EH (cell line): ENCODE measurements at regions not wholly inside any gene's neighbourhood (a gene's known extent, or its start where the extent isn't known, plus 50 kb on each side); places are given as distances from the start of the nearest gene placed in this dataset.

ENCODE experiments used
- DNase-seq: peaks from one replicate; pipeline ENCODE4 v3.0.0-alpha.2; 2015; ENCODE audit warnings: low read depth

- DNase-seq, result no peak
Observed at GRCh38 chr1:60350531-60350930, 277.0 kb upstream of the C1orf87 start.

- DNase-seq, result no peak
Observed at GRCh38 chr1:60348884-60349283, 275.3 kb upstream of the C1orf87 start.

GRCh38 chr1:60345621-60346020 is 272.1 kb upstream of the C1orf87 start:
- DNase-seq, result peak; percentile 2

GRCh38 chr1:60345049-60345448 is 271.5 kb upstream of the C1orf87 start:
- DNase-seq, result no peak

GRCh38 chr1:60343736-60344135 is 270.2 kb upstream of the C1orf87 start:
- DNase-seq, result no peak

GRCh38 chr1:60342569-60342968 is 269.0 kb upstream of the C1orf87 start:
- DNase-seq, result no peak

GRCh38 chr1:60341274-60341673 is 267.7 kb upstream of the C1orf87 start:
- DNase-seq, result no peak

DNA sequence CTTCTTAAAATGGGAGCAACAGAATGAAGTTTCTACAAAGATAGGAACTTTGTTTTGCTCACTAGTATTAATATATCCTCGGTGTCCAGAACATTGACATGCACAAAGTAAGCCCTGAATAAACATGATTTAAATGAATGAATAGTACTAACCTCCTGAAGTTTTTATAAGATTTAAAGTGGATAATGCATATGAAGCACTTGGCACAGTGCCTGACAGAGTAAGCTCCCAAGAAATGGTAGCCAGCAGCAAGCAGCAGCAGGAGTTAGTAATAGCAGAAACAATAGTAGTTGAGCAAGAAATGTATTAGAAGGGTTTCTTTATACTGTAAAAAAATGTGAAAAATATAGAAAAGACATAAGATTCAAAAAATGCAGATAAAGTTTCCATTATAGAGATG is 258.1 kb upstream of the C1orf87 start:
- DNase-seq, result no peak

GRCh38 chr1:60329651-60330050 is 256.1 kb upstream of the C1orf87 start:
- no peak for DNase-seq

DNA sequence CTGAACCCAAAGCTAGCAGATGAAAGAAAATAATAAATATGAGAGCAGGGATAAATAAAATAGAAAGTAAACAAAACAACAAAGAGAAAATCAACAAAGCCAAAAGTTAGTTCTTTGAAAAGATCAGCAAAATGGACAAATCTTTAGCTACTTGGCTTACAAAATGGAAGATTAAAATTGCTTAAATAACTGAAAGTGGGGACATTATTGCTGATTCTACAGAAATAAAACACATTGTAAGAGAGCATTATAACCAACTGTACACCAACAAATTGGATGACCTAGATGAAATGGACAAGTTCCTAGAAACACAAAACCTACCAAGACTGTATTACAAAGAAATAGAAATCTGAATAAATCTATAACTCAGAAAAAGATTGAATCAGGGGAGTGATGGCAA is 238.3 kb upstream of the C1orf87 start:
- DNase-seq, result no peak

GRCh38 chr1:60299581-60299980 is 226.0 kb upstream of the C1orf87 start:
- DNase-seq, result no peak

GRCh38 chr1:60298290-60298689 is 224.7 kb upstream of the C1orf87 start:
- DNase-seq, result no peak

GRCh38 chr1:60296794-60297193 is 223.2 kb upstream of the C1orf87 start:
- DNase-seq, result no peak

GRCh38 chr1:60292140-60292539 is 218.6 kb upstream of the C1orf87 start:
- no peak for DNase-seq

DNA sequence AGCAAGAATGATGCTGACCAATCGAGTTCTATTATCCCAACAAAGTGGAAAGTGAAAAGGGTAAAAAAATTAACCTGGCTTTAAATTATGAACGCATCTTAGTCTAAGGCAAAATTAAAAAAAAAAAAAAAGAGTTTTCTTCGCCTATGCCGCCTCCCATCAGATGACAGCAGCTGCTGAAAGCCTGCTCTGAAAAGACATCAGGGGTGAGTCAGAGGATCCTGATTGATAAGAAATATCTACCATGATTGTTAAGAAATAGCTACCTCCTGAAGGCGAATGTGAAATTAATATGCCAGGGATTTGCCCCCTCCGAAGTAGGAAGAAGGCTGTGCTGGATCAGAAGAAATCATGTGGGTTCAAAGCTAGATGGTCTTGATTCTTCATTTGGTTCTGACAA is 216.8 kb upstream of the C1orf87 start:
- DNase-seq, result no peak

DNA sequence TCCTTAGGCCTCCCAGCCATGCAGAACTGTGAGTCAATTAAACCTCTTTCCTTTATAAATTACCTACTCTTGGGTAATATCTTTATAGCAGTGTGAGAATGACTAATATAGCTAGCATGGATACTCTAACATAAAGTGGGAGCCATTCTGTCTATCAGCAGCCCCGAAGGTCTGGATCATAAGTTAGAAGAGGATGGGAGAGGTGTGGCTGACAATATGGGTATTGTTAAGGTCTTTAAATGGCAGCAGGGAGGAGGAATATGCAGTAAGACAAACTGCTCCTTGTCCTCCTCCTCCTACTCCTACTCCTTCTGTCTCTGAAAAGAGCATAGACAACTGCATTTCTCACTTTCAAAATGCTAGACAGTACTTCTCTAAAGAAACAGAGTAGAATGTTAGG is 214.0 kb upstream of the C1orf87 start:
- no peak for DNase-seq

- DNase-seq, result peak; percentile 35
Observed at GRCh38 chr1:60283690-60284089, 210.1 kb upstream of the C1orf87 start.

- DNase-seq, result peak; percentile 73
Observed at GRCh38 chr1:60281360-60281932, 207.9 kb upstream of the C1orf87 start.

DNA sequence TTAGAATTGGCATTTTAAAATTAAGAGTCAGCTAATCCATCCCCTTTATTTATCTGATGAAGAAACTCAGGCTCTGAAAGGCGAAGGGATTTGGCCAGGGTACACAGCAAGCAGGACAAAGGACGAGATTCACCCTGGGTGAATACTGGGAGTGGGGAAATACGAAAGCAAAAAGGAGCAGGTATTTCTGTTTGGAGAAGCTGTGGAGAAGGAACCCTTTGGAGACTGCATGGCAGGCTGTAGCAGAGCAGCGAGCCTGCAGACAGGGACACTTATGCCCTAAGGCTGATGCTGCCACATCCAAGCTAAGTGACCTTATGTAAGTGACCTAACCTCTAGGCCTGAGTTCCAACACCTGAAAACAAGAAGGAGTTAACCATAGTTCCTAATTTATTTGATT is 207.2 kb upstream of the C1orf87 start:
- no peak for DNase-seq

GRCh38 chr1:60280256-60280655 is 206.7 kb upstream of the C1orf87 start:
- peak; percentile 40 for DNase-seq

DNA sequence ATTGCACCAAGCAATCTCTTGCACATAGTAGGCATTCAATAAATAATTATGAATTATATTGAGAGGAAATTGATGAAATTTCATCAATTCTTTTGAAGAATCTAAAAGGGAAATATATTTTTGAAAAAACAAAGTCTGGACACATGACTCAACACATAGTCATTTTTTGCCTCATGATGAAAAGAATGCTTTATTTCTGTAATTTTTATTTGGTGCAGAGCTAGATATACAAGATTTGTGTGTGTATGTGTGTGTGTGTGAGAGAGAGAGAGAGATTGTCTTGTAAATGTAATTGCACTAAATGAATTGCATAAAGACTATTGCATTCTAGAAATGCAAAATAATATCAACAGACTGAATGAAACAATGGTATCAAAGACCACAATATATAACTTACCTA is 206.2 kb upstream of the C1orf87 start:
- peak; percentile 49 for DNase-seq

DNA sequence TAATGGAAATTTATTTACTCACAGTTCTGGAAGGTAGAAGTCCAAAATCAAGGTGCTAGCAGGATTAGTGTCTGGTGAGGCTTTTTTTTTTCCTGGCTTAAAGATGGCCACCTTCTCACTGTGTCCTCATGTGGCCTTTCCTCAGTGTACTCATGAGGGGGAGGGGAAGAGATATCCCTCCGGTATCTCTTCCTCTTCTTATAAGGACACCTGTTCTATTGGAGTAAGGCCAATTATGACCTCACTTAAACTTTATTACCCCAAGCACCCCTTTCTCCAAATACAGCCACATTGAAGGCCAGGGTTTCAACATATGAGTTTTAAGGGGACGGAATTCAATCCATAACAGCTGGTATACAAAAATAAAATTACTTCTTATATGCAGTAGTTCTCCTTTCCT is 203.7 kb upstream of the C1orf87 start:
- DNase-seq, result no peak

DNA sequence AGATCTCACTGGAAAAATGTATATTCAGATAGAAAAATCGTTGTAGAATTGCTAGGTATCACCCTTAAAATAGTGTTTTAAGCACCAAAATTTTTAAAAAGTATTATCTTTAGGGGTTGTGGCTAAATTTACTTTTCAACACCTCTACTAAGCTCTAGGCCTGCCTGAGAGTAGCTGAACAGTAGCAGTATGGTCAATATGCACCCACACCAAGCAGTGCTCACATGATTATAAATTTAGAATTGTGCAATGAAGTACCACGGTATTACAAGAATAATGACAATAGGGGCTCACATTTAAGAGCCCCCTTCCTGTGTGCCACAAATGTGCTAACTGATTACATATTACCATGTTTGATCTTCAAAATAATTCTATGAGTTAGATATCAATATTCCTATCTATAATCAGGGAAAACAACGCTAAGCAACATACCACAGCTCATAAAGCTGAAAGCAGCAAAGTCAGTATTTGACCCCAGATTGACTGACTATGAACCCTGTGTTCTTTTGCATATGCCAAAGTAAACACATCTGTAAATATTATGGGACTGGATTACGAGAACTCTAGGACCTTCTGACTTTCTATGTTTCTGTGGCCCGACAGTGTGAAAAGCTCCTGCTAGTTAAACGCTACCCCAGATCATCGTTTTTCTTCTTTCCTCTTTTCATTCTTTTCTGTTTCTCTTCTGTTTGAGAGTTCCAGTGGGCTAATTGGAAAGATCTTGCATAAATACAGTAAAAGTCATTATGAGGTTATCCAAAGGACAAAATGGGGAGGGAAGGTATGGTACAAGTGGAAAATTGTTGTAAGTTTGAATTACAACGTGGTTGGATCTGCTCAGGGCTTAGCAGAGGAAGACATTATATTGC is 201.1 kb upstream of the C1orf87 start:
- DNase-seq, result no peak

DNA sequence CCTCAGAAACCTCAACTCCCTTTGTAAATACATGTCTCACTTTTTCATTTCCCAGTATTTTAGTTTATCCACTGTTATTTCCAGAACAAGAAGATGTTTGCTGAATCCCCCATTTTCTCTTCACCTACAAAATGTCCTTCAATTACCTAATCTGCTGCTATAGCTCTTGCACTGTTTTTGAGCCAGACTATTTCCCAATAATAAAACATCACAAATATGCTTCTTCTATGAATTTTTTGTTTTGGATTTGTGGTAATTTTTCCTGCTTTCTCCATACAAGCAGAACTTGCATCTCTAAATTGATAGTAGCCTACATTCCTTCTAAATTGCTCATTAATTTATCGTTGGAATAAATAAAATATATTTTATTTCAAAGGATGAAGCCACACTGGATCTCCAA is 199.6 kb upstream of the C1orf87 start:
- no peak for DNase-seq
